ENCODE measurements at regions not wholly inside any gene's neighbourhood (a gene's known extent, or its start where the extent isn't known, plus 50 kb on each side); places are given as distances from the start of the nearest gene placed in this dataset.

GRCh38 chr7:118114175-118114574, 69.8 kb upstream of the LSM8 start:
- no peak for DNase-seq (ENCODE audit: low spot score)
- no peak overlapping the region for H3K4me3 ChIP-seq (ENCODE audit: low read depth in 1 of 3, low read length in 3 of 3)
- H3K27me3 ChIP-seq (ENCODE audit: control insufficient read depth in 4 of 4, insufficient read depth in 4 of 4, low read length in 3 of 4): no peaks in the 10 kb centered on the region
- H3K9me3 ChIP-seq (ENCODE audit: control insufficient read depth in 4 of 4, low read length in 3 of 4): peaks cover 0 to 1% (median 0%) of the 10 kb centered on the region in 4 donors
- no peaks in the 10 kb centered on the region for H3K36me3 ChIP-seq (ENCODE audit: control insufficient read depth in 4 of 4, insufficient read depth in 3 of 4, low read depth in 1 of 4, low read length in 3 of 4)
- no peaks in the 10 kb centered on the region for H3K4me1 ChIP-seq (ENCODE audit: control insufficient read depth in 4 of 4, insufficient read depth in 4 of 4, low read length in 3 of 4)
- H3K27ac ChIP-seq (ENCODE audit: low read depth in 1 of 2, low read length in 2 of 2): no peak overlapping the region
- TF ChIP-seq REST (IDR thresholded peaks at IDR 0.05) (no peak), HNF4G (IDR thresholded peaks at IDR 0.05) (no peak), TAF1 (conservative IDR thresholded peaks at IDR 0.05) (no peak), GABPA (IDR thresholded peaks at IDR 0.05 in 1 of 2, conservative IDR thresholded peaks at IDR 0.05 in 1 of 2) (no peak)
- H3K9ac ChIP-seq (ENCODE audit: low read depth in 1 of 2, low read length in 2 of 2): no peak overlapping the region
- 91% methylated on average over 10 of the region's 10 CpGs for WGBS

- 62% methylated on average over 3 of the region's 3 CpGs for whole genome bisulfite sequencing
- H3K9ac ChIP-seq (ENCODE audit: low read depth in 1 of 2, low read length in 2 of 2): no peak overlapping the region
Measured at GRCh38 chr7:118129041-118129795, 54.7 kb upstream of the LSM8 start.

More at GRCh38 chr7:118129041-118129795, 54.7 kb upstream of the LSM8 start:
- DNase-seq (ENCODE audit: low spot score): no peak
- no peaks in the 10 kb centered on the region for H3K4me1 ChIP-seq (ENCODE audit: control insufficient read depth in 4 of 4, insufficient read depth in 4 of 4, low read length in 3 of 4)
- no peaks in the 10 kb centered on the region for H3K27me3 ChIP-seq (ENCODE audit: control insufficient read depth in 4 of 4, insufficient read depth in 4 of 4, low read length in 3 of 4)
- no peaks in the 10 kb centered on the region for H3K9me3 ChIP-seq (ENCODE audit: control insufficient read depth in 4 of 4, low read length in 3 of 4)
- no peaks in the 10 kb centered on the region for H3K36me3 ChIP-seq (ENCODE audit: control insufficient read depth in 4 of 4, insufficient read depth in 3 of 4, low read depth in 1 of 4, low read length in 3 of 4)
- H3K27ac ChIP-seq (ENCODE audit: low read depth in 1 of 2, low read length in 2 of 2): no peak overlapping the region
- no peak overlapping the region for H3K4me3 ChIP-seq (ENCODE audit: low read depth in 1 of 3, low read length in 3 of 3)
- TF ChIP-seq REST (IDR thresholded peaks at IDR 0.05) (no peak), RAD21 (IDR thresholded peaks at IDR 0.05) (no peak), JUND (IDR thresholded peaks at IDR 0.05) (no peak), FOXA1 (IDR thresholded peaks at IDR 0.05) (no peak), HNF4A (conservative IDR thresholded peaks at IDR 0.05) (no peak), FOXA2 (IDR thresholded peaks at IDR 0.05) (no peak), SP1 (IDR thresholded peaks at IDR 0.05) (no peak), MAX (IDR thresholded peaks at IDR 0.05) (no peak), ZBTB33 (IDR thresholded peaks at IDR 0.05) (no peak), NR2F2 (IDR thresholded peaks at IDR 0.05) (no peak), EGR1 (IDR thresholded peaks at IDR 0.05; ENCODE audit: low read depth in 2 of 2) (no peak), CTCF (IDR thresholded peaks at IDR 0.05; ENCODE audit: low read depth, low read length, missing input control) (no peak), RXRA (IDR thresholded peaks at IDR 0.05) (no peak), ATF3 (IDR thresholded peaks at IDR 0.05) (no peak), TAF1 (conservative IDR thresholded peaks at IDR 0.05) (no peak), HNF4G (IDR thresholded peaks at IDR 0.05) (no peak), GABPA (IDR thresholded peaks at IDR 0.05 in 1 of 2, conservative IDR thresholded peaks at IDR 0.05 in 1 of 2) (no peak), YY1 (IDR thresholded peaks at IDR 0.05) (no peak)

Measured in liver (tissue), 8 donors.